GM20000 (cell line): ENCODE measurements at regions not wholly inside any gene's neighbourhood (a gene's known extent, or its start where the extent isn't known, plus 50 kb on each side); places are given as distances from the start of the nearest gene placed in this dataset.

Experiments used
- DNase-seq: peaks from one replicate; pipeline ENCODE4 v3.0.0; 2012; ENCODE audit warnings: low spot score
- CTCF ChIP-seq: IDR thresholded peaks from 2 replicates; pipeline ENCODE4 v1.5.1; 2012; ENCODE audit warnings: mild to moderate bottlenecking, control low read depth; ENCODE audit errors: extremely low read depth, missing control alignments

DNA sequence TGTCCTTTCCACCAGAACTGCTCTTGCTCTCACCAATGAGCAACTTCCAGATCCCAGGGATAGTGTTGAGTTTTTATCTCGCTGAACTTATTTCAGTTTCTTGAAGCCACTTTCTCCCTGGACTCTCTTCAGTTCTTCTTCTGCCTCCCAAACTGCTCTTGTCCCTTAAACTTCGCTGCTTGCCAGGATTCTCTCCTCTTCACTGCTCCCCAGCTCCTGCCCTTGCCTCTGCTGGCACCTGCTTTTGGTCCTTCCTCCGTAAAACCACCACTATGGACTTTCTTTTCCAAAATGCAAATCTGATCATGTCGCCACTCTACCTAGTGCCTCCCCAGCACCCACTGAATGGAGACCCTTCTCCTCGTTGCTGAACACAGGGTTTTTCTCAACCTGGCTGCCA is 92.8 kb upstream of the PALS2 start:
- TF ChIP-seq CTCF: no peak

GRCh38 chr7:24483804-24484203 is 89.4 kb upstream of the PALS2 start:
- TF ChIP-seq CTCF: no peak
- DNase-seq: no peak

More for the DNA sequence above, 92.8 kb upstream of the PALS2 start:
- DNase-seq: no peak

DNA sequence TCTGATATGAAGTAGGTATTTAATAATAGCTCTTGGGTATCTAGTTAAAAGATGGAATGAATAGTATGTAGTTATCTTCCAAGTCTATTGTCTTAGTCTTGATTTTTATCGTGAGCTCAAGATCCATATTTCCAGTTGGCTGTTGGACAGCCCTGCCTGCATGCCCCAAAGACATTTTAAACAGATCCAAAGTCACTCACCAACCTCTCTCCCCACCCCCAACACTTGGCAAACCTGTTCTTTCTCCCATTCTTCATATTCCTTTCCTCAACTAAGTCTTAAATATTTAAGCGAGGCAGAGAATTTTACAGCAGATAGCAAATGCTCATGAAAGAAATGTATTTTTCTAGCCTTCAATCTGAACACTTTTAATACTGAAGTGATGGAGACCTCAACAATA is 80.7 kb upstream of the PALS2 start:
- no peak for TF ChIP-seq CTCF
- DNase-seq: no peak

DNA sequence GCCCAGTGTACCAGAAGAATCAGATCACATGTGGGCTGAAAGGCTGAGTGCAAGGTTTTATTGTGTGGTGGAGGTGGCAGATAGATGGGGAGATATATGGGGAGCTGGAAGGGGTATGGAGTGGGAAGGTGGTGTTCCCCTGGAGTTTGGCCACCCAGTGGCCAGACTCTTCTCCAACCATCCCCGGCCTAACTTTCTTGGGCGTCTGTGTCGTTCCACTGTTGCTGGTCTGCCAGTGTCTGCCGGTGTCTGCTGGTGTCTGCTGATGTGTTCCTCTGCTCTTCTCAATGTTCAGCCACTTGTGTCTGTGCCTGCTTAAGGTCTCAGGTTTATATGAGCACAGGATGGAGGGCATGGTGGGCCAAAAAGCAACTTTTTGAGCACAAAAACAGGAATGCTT is 78.4 kb upstream of the PALS2 start:
- TF ChIP-seq CTCF: no peak

GRCh38 chr7:24496036-24496435 is 77.2 kb upstream of the PALS2 start:
- no peak for TF ChIP-seq CTCF
- DNase-seq: no peak

More for the DNA sequence above, 78.4 kb upstream of the PALS2 start:
- DNase-seq: no peak

DNA sequence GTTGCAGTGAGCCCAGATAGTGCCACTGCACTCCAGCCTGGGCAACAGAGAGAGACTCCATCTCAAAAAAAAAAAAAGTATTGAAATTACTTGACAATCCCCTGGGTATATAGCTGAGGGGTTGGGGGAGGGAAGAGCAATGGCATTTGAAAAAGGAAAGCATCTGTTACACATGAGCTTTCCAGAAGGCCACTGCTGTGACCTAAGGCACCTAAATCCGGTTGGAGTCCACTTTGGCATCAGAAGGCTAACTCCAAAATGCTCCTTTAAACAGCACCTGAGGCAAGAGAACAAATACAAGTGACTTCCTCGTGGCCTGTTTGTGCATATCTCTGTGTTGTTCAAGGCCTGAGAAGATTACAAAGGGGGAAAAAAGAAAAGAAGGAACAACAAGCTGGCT is 74.8 kb upstream of the PALS2 start:
- DNase-seq: no peak
- no peak for TF ChIP-seq CTCF

DNA sequence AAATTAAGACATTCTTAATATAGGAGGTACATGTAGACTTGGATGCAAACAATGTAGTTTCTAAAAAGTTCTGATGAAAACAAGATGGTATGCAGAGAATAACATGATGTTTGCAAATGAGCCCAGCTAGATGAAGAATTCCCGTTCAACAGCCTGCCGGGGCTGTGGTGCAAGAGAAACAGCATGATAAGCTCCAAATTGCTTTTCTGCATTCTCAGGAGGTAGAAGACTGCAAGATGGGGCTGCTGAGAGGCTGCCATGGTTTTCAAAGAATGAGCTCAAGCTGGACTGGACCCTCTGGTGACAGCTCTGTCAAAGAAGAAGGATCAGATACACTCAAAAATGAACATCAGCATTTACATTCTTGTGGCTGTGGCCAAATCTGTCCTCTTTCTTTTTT is 73.4 kb upstream of the PALS2 start:
- no peak for DNase-seq
- TF ChIP-seq CTCF: no peak
